ENCODE measurements at regions not wholly inside any gene's neighbourhood (a gene's known extent, or its start where the extent isn't known, plus 50 kb on each side); places are given as distances from the start of the nearest gene placed in this dataset.

- DNase-seq (no peak), ATAC-seq (no peak)
- peaks cover 0 to 8% (median 5%) of the 10 kb centered on the region in 11 donors for H3K9me3 Mint-ChIP-seq
- POLR2A ChIA-PET: no interaction called here
- no peaks in the 10 kb centered on the region for H3K36me3 Mint-ChIP-seq
- no peaks in the 10 kb centered on the region for H3K36me3 ChIP-seq (ENCODE audit: control insufficient read depth in 2 of 3, insufficient read depth in 3 of 3, low read length in 3 of 3)
- no peaks in the 10 kb centered on the region for H3K27me3 ChIP-seq (ENCODE audit: control insufficient read depth in 2 of 2, insufficient read depth in 2 of 2, low read length in 2 of 2)
- no peak overlapping the region for H3K4me3 Mint-ChIP-seq
- no peaks in the 10 kb centered on the region for H3K9me3 ChIP-seq (ENCODE audit: control insufficient read depth in 2 of 3, low read length in 3 of 3)
- H3K27ac Mint-ChIP-seq: no peak overlapping the region
- no peaks in the 10 kb centered on the region for H3K4me1 ChIP-seq (ENCODE audit: control insufficient read depth in 2 of 2, insufficient read depth in 2 of 2, low read length in 2 of 2)
- CTCF ChIA-PET: no interaction called here
- no peaks in the 10 kb centered on the region for H3K4me1 Mint-ChIP-seq
- peaks cover 0 to 22% (median 14%) of the 10 kb centered on the region in 5 donors for H3K27me3 Mint-ChIP-seq
- no peak overlapping the region for H3K27ac ChIP-seq (ENCODE audit: low read depth, low read length)
- intact Hi-C loops (cut with micrococcal nuclease): no loop called here
- H3K4me3 ChIP-seq (ENCODE audit: low read length): no peak overlapping the region
These were observed 98.8 kb upstream of the ARRDC4 start for GRCh38 chr15:97861529-97862260.

- Histone ChIP-seq H3K4me3 (ENCODE audit: low read length) (no peak overlapping the region), H3K4me1 (ENCODE audit: control insufficient read depth in 2 of 2, insufficient read depth in 2 of 2, low read length in 2 of 2) (no peaks in the 10 kb centered on the region), H3K27ac (ENCODE audit: low read depth, low read length) (no peak overlapping the region), H3K9me3 (ENCODE audit: control insufficient read depth in 2 of 3, low read length in 3 of 3) (no peaks in the 10 kb centered on the region), H3K27me3 (ENCODE audit: control insufficient read depth in 2 of 2, insufficient read depth in 2 of 2, low read length in 2 of 2) (no peaks in the 10 kb centered on the region), H3K36me3 (ENCODE audit: control insufficient read depth in 2 of 3, insufficient read depth in 3 of 3, low read length in 3 of 3) (no peaks in the 10 kb centered on the region)
- ATAC-seq (no peak), DNase-seq (no peak)
- ChIA-PET POLR2A (no interaction called here), CTCF (no interaction called here)
- Mint-ChIP-seq H3K27ac (no peak overlapping the region), H3K4me3 (no peak overlapping the region), H3K36me3 (no peaks in the 10 kb centered on the region), H3K27me3 (peaks cover 0 to 37% (median 11%) of the 10 kb centered on the region in 5 donors), H3K9me3 (peaks cover 0 to 8% (median 4%) of the 10 kb centered on the region in 11 donors), H3K4me1 (no peaks in the 10 kb centered on the region)
- intact Hi-C loops (cut with micrococcal nuclease): no loop called here
These were observed 93.5 kb upstream of the ARRDC4 start for GRCh38 chr15:97866959-97867358.

- ChIA-PET POLR2A (no interaction called here), CTCF (no interaction called here)
- H3K36me3 Mint-ChIP-seq: no peaks in the 10 kb centered on the region
These were observed 92.6 kb upstream of the ARRDC4 start for GRCh38 chr15:97867870-97868269.

GRCh38 chr15:97868981-97869380 is 91.5 kb upstream of the ARRDC4 start:
- H3K36me3 ChIP-seq (ENCODE audit: control insufficient read depth in 2 of 3, insufficient read depth in 3 of 3, low read length in 3 of 3): no peaks in the 10 kb centered on the region
- intact Hi-C loops (cut with micrococcal nuclease): no loop called here
- no peaks in the 10 kb centered on the region for H3K9me3 ChIP-seq (ENCODE audit: control insufficient read depth in 2 of 3, low read length in 3 of 3)
- Mint-ChIP-seq H3K36me3 (no peaks in the 10 kb centered on the region), H3K27ac (no peak overlapping the region), H3K4me1 (no peaks in the 10 kb centered on the region), H3K9me3 (peaks cover 0 to 2% (median 0%) of the 10 kb centered on the region in 11 donors), H3K4me3 (no peak overlapping the region), H3K27me3 (peaks cover 0 to 37% (median 11%) of the 10 kb centered on the region in 5 donors)
- ATAC-seq (no peak), DNase-seq (no peak)
- no peaks in the 10 kb centered on the region for H3K4me1 ChIP-seq (ENCODE audit: control insufficient read depth in 2 of 2, insufficient read depth in 2 of 2, low read length in 2 of 2)
- no peak overlapping the region for H3K27ac ChIP-seq (ENCODE audit: low read depth, low read length)
- H3K27me3 ChIP-seq (ENCODE audit: control insufficient read depth in 2 of 2, insufficient read depth in 2 of 2, low read length in 2 of 2): no peaks in the 10 kb centered on the region
- H3K4me3 ChIP-seq (ENCODE audit: low read length): no peak overlapping the region
- POLR2A ChIA-PET: no interaction called here
- CTCF ChIA-PET: no interaction called here

More at GRCh38 chr15:97867870-97868269, 92.6 kb upstream of the ARRDC4 start:
- no peak overlapping the region for H3K4me3 Mint-ChIP-seq
- H3K27me3 Mint-ChIP-seq: peaks cover 0 to 37% (median 11%) of the 10 kb centered on the region in 5 donors
- H3K27ac Mint-ChIP-seq: no peak overlapping the region
- Histone ChIP-seq H3K27ac (ENCODE audit: low read depth, low read length) (no peak overlapping the region), H3K36me3 (ENCODE audit: control insufficient read depth in 2 of 3, insufficient read depth in 3 of 3, low read length in 3 of 3) (no peaks in the 10 kb centered on the region), H3K27me3 (ENCODE audit: control insufficient read depth in 2 of 2, insufficient read depth in 2 of 2, low read length in 2 of 2) (no peaks in the 10 kb centered on the region), H3K4me1 (ENCODE audit: control insufficient read depth in 2 of 2, insufficient read depth in 2 of 2, low read length in 2 of 2) (no peaks in the 10 kb centered on the region), H3K4me3 (ENCODE audit: low read length) (no peak overlapping the region), H3K9me3 (ENCODE audit: control insufficient read depth in 2 of 3, low read length in 3 of 3) (no peaks in the 10 kb centered on the region)
- DNase-seq (no peak), ATAC-seq (no peak)
- H3K4me1 Mint-ChIP-seq: no peaks in the 10 kb centered on the region
- peaks cover 0 to 2% (median 0%) of the 10 kb centered on the region in 11 donors for H3K9me3 Mint-ChIP-seq
- intact Hi-C loops (cut with micrococcal nuclease): no loop called here

GRCh38 chr15:97870771-97871170 is 89.7 kb upstream of the ARRDC4 start:
- ChIA-PET CTCF (no interaction called here), POLR2A (no interaction called here)
- Histone ChIP-seq H3K9me3 (ENCODE audit: control insufficient read depth in 2 of 3, low read length in 3 of 3) (no peaks in the 10 kb centered on the region), H3K27me3 (ENCODE audit: control insufficient read depth in 2 of 2, insufficient read depth in 2 of 2, low read length in 2 of 2) (no peaks in the 10 kb centered on the region), H3K36me3 (ENCODE audit: control insufficient read depth in 2 of 3, insufficient read depth in 3 of 3, low read length in 3 of 3) (no peaks in the 10 kb centered on the region), H3K4me1 (ENCODE audit: control insufficient read depth in 2 of 2, insufficient read depth in 2 of 2, low read length in 2 of 2) (no peaks in the 10 kb centered on the region), H3K27ac (ENCODE audit: low read depth, low read length) (no peak overlapping the region), H3K4me3 (ENCODE audit: low read length) (no peak overlapping the region)
- peaks cover 0 to 37% (median 11%) of the 10 kb centered on the region in 5 donors for H3K27me3 Mint-ChIP-seq
- H3K36me3 Mint-ChIP-seq: no peaks in the 10 kb centered on the region
- no peak for ATAC-seq
- no peak overlapping the region for H3K27ac Mint-ChIP-seq
- H3K9me3 Mint-ChIP-seq: peaks cover 0 to 2% (median 0%) of the 10 kb centered on the region in 11 donors
- H3K4me1 Mint-ChIP-seq: no peaks in the 10 kb centered on the region
- intact Hi-C loops (cut with micrococcal nuclease): no loop called here
- DNase-seq: no peak
- H3K4me3 Mint-ChIP-seq: no peak overlapping the region

GRCh38 chr15:97874139-97874538 is 86.4 kb upstream of the ARRDC4 start:
- H3K9me3 Mint-ChIP-seq: peaks cover 0 to 3% (median 0%) of the 10 kb centered on the region in 11 donors

GRCh38 chr15:97875025-97875512 is 85.4 kb upstream of the ARRDC4 start:
- Mint-ChIP-seq H3K4me3 (peak overlapping the region in 5 of 10 donors; percentile 2 to 63 (median 22)), H3K9me3 (peaks cover 0 to 3% (median 0%) of the 10 kb centered on the region in 11 donors), H3K27me3 (peaks cover 0 to 32% (median 13%) of the 10 kb centered on the region in 5 donors), H3K4me1 (peaks cover 0 to 6% (median 0%) of the 10 kb centered on the region in 7 donors), H3K36me3 (no peaks in the 10 kb centered on the region), H3K27ac (no peak overlapping the region)
- DNase-seq (no peak), ATAC-seq (no peak)
- ChIA-PET POLR2A (no interaction called here), CTCF (no interaction called here)
- Histone ChIP-seq H3K36me3 (ENCODE audit: control insufficient read depth in 2 of 3, insufficient read depth in 3 of 3, low read length in 3 of 3) (no peaks in the 10 kb centered on the region), H3K4me1 (ENCODE audit: control insufficient read depth in 2 of 2, insufficient read depth in 2 of 2, low read length in 2 of 2) (no peaks in the 10 kb centered on the region), H3K9me3 (ENCODE audit: control insufficient read depth in 2 of 3, low read length in 3 of 3) (no peaks in the 10 kb centered on the region), H3K4me3 (ENCODE audit: low read length) (no peak overlapping the region), H3K27me3 (ENCODE audit: control insufficient read depth in 2 of 2, insufficient read depth in 2 of 2, low read length in 2 of 2) (no peaks in the 10 kb centered on the region), H3K27ac (ENCODE audit: low read depth, low read length) (no peak overlapping the region)
- intact Hi-C loops (cut with micrococcal nuclease): no loop called here

More at GRCh38 chr15:97874139-97874538, 86.4 kb upstream of the ARRDC4 start:
- peaks cover 0 to 6% (median 0%) of the 10 kb centered on the region in 7 donors for H3K4me1 Mint-ChIP-seq
- Histone ChIP-seq H3K4me3 (ENCODE audit: low read length) (no peak overlapping the region), H3K36me3 (ENCODE audit: control insufficient read depth in 2 of 3, insufficient read depth in 3 of 3, low read length in 3 of 3) (no peaks in the 10 kb centered on the region), H3K27me3 (ENCODE audit: control insufficient read depth in 2 of 2, insufficient read depth in 2 of 2, low read length in 2 of 2) (no peaks in the 10 kb centered on the region), H3K4me1 (ENCODE audit: control insufficient read depth in 2 of 2, insufficient read depth in 2 of 2, low read length in 2 of 2) (no peaks in the 10 kb centered on the region), H3K9me3 (ENCODE audit: control insufficient read depth in 2 of 3, low read length in 3 of 3) (no peaks in the 10 kb centered on the region), H3K27ac (ENCODE audit: low read depth, low read length) (no peak overlapping the region)
- no peak overlapping the region for H3K27ac Mint-ChIP-seq
- ATAC-seq: no peak
- CTCF ChIA-PET: no interaction called here
- intact Hi-C loops (cut with micrococcal nuclease): no loop called here
- H3K4me3 Mint-ChIP-seq: no peak overlapping the region
- H3K27me3 Mint-ChIP-seq: peaks cover 0 to 29% (median 7%) of the 10 kb centered on the region in 5 donors
- POLR2A ChIA-PET: no interaction called here
- no peaks in the 10 kb centered on the region for H3K36me3 Mint-ChIP-seq
- no peak for DNase-seq
